GM12878 (cell line): ENCODE measurements at regions not wholly inside any gene's neighbourhood (a gene's known extent, or its start where the extent isn't known, plus 50 kb on each side); places are given as distances from the start of the nearest gene placed in this dataset.

ENCODE experiments used
- ATAC-seq: fragments of 200-7000 bp; cut with Tn5 transposase; 3 replicates; pipeline ENCODE4 v1.9.1; 2020; ENCODE audit warnings: mild to moderate bottlenecking, moderate library complexity
- BruUV-seq: library from RNA; stranded (reverse); fragments of 400-500 nt; replicated peaks from 2 replicates; lab custom pipeline; 2021; lab: Mats Ljungman, UMichigan
- CTCF ChIA-PET: fragments of 300-600 bp; sonication (Branson Sonifier 250); formaldehyde crosslinking; extraction: SDS; loops from one replicate; lab custom pipeline; 2021; ENCODE audit warnings: inconsistent platforms; lab: Yijun Ruan, JAX
- POLR2A ChIA-PET: fragments of 350-600 bp; formaldehyde crosslinking; extraction: SDS; loops from one replicate; lab custom pipeline; 2021; ENCODE audit warnings: inconsistent platforms; lab: Charles Lee
- RAD21 ChIA-PET: fragments of 300-600 bp; sonication (Branson Sonifier 250); formaldehyde crosslinking; loops from one replicate; lab custom pipeline; 2023; ENCODE audit warnings: antibody characterized with exemption; ENCODE audit not compliant: unreplicated experiment; lab: Charles Lee
- SMC1A ChIA-PET: fragments of 300-600 bp; sonication (Branson Sonifier 250); formaldehyde crosslinking; loops from one replicate; lab custom pipeline; 2023; ENCODE audit not compliant: unreplicated experiment, uncharacterized antibody; lab: Charles Lee
- DNase-seq: peaks from one replicate; pipeline ENCODE4 v3.0.0-alpha.2; 2011; ENCODE audit warnings: low read depth, low spot score
- FAIRE-seq: peaks from 3 replicates; lab custom pipeline; 2011; peaks lifted over from hg19 to GRCh38; lab: Jason Lieb, UNC
- H2AFZ ChIP-seq: 2 replicates; pipeline ENCODE4 v1.6.0; 2011; ENCODE audit warnings: low read depth, low read length, control low read depth; ENCODE audit not compliant: control insufficient read depth
- H3K27ac ChIP-seq: 2 replicates; pipeline ENCODE4 v1.5.1; 2011; ENCODE audit warnings: control low read depth; ENCODE audit not compliant: control insufficient read depth, insufficient read depth
- H3K27me3 ChIP-seq, 2 experiments: replicated peaks in 1 of 2; 2 replicates each; pipeline versions ENCODE4 v1.6.0 to v1.6.1; 2011; ENCODE audit warnings: low read length in 1 of 2; ENCODE audit not compliant: control insufficient read depth in 2 of 2, insufficient read depth in 2 of 2
- H3K36me3 ChIP-seq, 2 experiments: 2 replicates each; pipeline ENCODE4 v1.5.1; 2011; ENCODE audit warnings: low read length in 1 of 2; ENCODE audit not compliant: control insufficient read depth in 2 of 2, insufficient read depth in 2 of 2
- H3K4me1 ChIP-seq: 2 replicates; pipeline ENCODE4 v1.6.1; 2011; ENCODE audit warnings: mild to moderate bottlenecking, low read length, moderate library complexity, mixed read lengths; ENCODE audit not compliant: control insufficient read depth, insufficient read depth
- H3K4me2 ChIP-seq: 2 replicates; pipeline ENCODE4 v1.6.0; 2011; ENCODE audit warnings: control low read depth; ENCODE audit not compliant: control insufficient read depth, insufficient read depth
- H3K4me3 ChIP-seq: fragments of 200-600 bp; sonication (generic); 2 replicates; pipeline ENCODE4 v1.5.1; 2016
- H3K79me2 ChIP-seq: 2 replicates; pipeline ENCODE4 v1.6.0; 2011; ENCODE audit warnings: low read length; ENCODE audit not compliant: control insufficient read depth, insufficient read depth
- H3K9ac ChIP-seq: 2 replicates; pipeline ENCODE4 v1.8.0; 2011; ENCODE audit warnings: low read length, control low read depth, mixed read lengths; ENCODE audit not compliant: control insufficient read depth, insufficient read depth
- H3K9me3 ChIP-seq: replicated peaks from 3 replicates; pipeline ENCODE4 v1.5.1; 2011; ENCODE audit warnings: mild to moderate bottlenecking, low read length; ENCODE audit not compliant: control insufficient read depth, insufficient read depth
- H4K20me1 ChIP-seq: 2 replicates; pipeline ENCODE4 v1.6.0; 2011; ENCODE audit not compliant: control insufficient read depth, insufficient read depth
- BACH1 ChIP-seq: fragments of 450-650 bp; IDR thresholded peaks from 2 replicates; pipeline ENCODE4 v1.6.1; 2017; ENCODE audit warnings: mild to moderate bottlenecking, borderline replicate concordance
- BCL11A ChIP-seq: IDR thresholded peaks from 2 replicates; pipeline ENCODE4 v1.6.1; 2011; ENCODE audit warnings: low read depth, low read length
- E4F1 ChIP-seq: fragments of 450-650 bp; IDR thresholded peaks from 2 replicates; pipeline ENCODE4 v1.6.1; 2018; ENCODE audit warnings: borderline replicate concordance, mild to moderate bottlenecking; ENCODE audit not compliant: partially characterized antibody
- EED ChIP-seq: sonication (generic); IDR thresholded peaks from 2 replicates; pipeline ENCODE4 v1.6.1; 2016; ENCODE audit warnings: antibody characterized with exemption, low read depth
- FOXM1 ChIP-seq: IDR thresholded peaks from 2 replicates; pipeline ENCODE4 v1.6.1; 2012; ENCODE audit warnings: low read depth, mild to moderate bottlenecking, inconsistent platforms, low read length, moderate library complexity
- MEF2A ChIP-seq: IDR thresholded peaks from 2 replicates; pipeline ENCODE4 v1.6.1; 2011; ENCODE audit warnings: low read depth, mild to moderate bottlenecking, low read length, moderate library complexity; ENCODE audit not compliant: insufficient read depth
- MTA2 ChIP-seq: fragments of 450-650 bp; IDR thresholded peaks from 2 replicates; pipeline ENCODE4 v1.6.1; 2016; ENCODE audit warnings: low read depth, mild to moderate bottlenecking, moderate library complexity
- MYB ChIP-seq: fragments of 150-350 bp; IDR thresholded peaks from 2 replicates; pipeline ENCODE4 v1.6.1; 2014; ENCODE audit warnings: mild to moderate bottlenecking, low read depth, low read length, borderline replicate concordance
- PML ChIP-seq: IDR thresholded peaks from 2 replicates; pipeline ENCODE4 v1.6.1; 2012; ENCODE audit warnings: low read length, inconsistent platforms
- POU2F2 ChIP-seq: IDR thresholded peaks from 3 replicates; pipeline ENCODE4 v1.6.1; 2011; ENCODE audit warnings: low read depth, mild to moderate bottlenecking, low read length, borderline replicate concordance
- RCOR1 ChIP-seq: conservative IDR thresholded peaks from 2 replicates; pipeline ENCODE4 v1.6.1; 2012; ENCODE audit warnings: low read depth, low read length, improper control_type of control experiment
- SIX5 ChIP-seq: IDR thresholded peaks from 2 replicates; pipeline ENCODE4 v1.6.1; 2011; ENCODE audit warnings: mild to moderate bottlenecking, low read depth, low read length, moderate library complexity; ENCODE audit not compliant: severe bottlenecking
- SUPT20H ChIP-seq: IDR thresholded peaks from 2 replicates; pipeline ENCODE4 v1.6.1; 2011; ENCODE audit warnings: low read depth, mild to moderate bottlenecking, low read length, moderate library complexity, borderline replicate concordance; ENCODE audit not compliant: control insufficient read depth
- SUZ12 ChIP-seq: fragments of 200-600 bp; sonication (generic); IDR thresholded peaks from one replicate; pipeline ENCODE4 v1.6.1; 2018; ENCODE audit warnings: antibody characterized with exemption, mild to moderate bottlenecking; ENCODE audit not compliant: unreplicated experiment
- TBL1XR1 ChIP-seq: IDR thresholded peaks from 2 replicates; pipeline ENCODE4 v1.6.1; 2012; ENCODE audit warnings: low read depth, low read length, improper control_type of control experiment
- TCF3 ChIP-seq: IDR thresholded peaks from 2 replicates; pipeline ENCODE4 v1.6.1; 2012; ENCODE audit warnings: low read depth, mild to moderate bottlenecking, low read length, borderline replicate concordance; ENCODE audit not compliant: insufficient read depth
- ZNF384 ChIP-seq: IDR thresholded peaks from 2 replicates; pipeline ENCODE4 v1.6.1; 2012; ENCODE audit warnings: low read depth, mild to moderate bottlenecking, low read length, improper control_type of control experiment, borderline replicate concordance
- ZSCAN29 ChIP-seq: fragments of 450-650 bp; IDR thresholded peaks from 2 replicates; pipeline ENCODE4 v1.6.1; 2017; ENCODE audit warnings: mild to moderate bottlenecking, moderate library complexity
- ZZZ3 ChIP-seq: IDR thresholded peaks from 2 replicates; pipeline ENCODE4 v1.6.1; 2011; ENCODE audit warnings: low read depth; ENCODE audit not compliant: control insufficient read depth, insufficient read length
- WGBS: methylation state at CpG from one replicate; pipeline ENCODE4 v1.1.6; 2016; ENCODE audit warnings: low lambda C conversion rate; ENCODE audit not compliant: insufficient replicate concordance, insufficient coverage; ENCODE audit errors: missing lambda C conversion rate; 5-methylcytosine and 5-hydroxymethylcytosine counted together
- in situ Hi-C: fragments of 300-500 bp; cut with MboI; formaldehyde crosslinking; loops from 9 replicates; pipeline ENCODE4 v1.14.3; 2018; ENCODE audit warnings: mixed read lengths
- intact Hi-C: fragments of 100-400 bp; cut with micrococcal nuclease; formaldehyde crosslinking; loops from one replicate; pipeline ENCODE4 v1.14.2; 2022; ENCODE audit not compliant: unreplicated experiment

DNA sequence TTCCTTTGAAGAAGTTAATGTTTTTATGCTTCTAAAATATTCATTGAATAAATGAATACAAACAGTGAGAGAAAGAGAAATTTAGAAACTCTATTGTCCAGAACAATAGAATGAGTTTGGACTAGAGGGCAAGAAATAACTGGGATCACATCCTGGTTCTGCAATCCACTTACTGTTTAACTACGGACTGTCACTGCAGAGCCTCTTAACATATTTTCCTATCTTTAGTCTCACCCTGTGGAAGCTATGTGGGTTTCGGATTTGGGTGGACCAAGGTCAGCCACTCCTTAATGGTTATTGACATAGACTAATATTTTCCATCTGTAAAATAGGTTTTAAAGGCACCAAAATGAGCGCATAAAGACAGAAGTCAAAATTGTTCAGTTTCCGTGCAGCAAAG, 116.6 kb downstream of the UBE2U start:
- no peak overlapping the region for H3K27ac ChIP-seq
- ChIA-PET RAD21 (no interaction called here), POLR2A (no interaction called here), SMC1A (no interaction called here), CTCF (no interaction called here)
- TF ChIP-seq MEF2A (no peak), TCF3 (no peak), TBL1XR1 (no peak), SIX5 (no peak), ZZZ3 (no peak), ZNF384 (no peak), RCOR1 (no peak), SUPT20H (no peak), FOXM1 (no peak), ZSCAN29 (no peak), BCL11A (no peak), SUZ12 (no peak), MTA2 (no peak), E4F1 (no peak), MYB (no peak), BACH1 (no peak), POU2F2 (no peak), PML (no peak), EED (no peak)
- no peak overlapping the region for H3K4me3 ChIP-seq
- H3K36me3 ChIP-seq: no peaks in the 10 kb centered on the region
- no peaks in the 10 kb centered on the region for H3K79me2 ChIP-seq
- no peak overlapping the region for H3K9ac ChIP-seq
- in situ Hi-C loops (no loop called here), intact Hi-C loops (no loop called here)
- DNase-seq (no peak), FAIRE-seq (no peak), ATAC-seq (no peak)
- H3K4me2 ChIP-seq: no peak overlapping the region
- H3K27me3 ChIP-seq: no peaks in the 10 kb centered on the region; a peak in 1 of 4 replicates
- 55% methylated on average over 4 of the region's 4 CpGs for WGBS
- H3K9me3 ChIP-seq: no peaks in the 10 kb centered on the region
- no TSS peak for BruUV-seq
- no peaks in the 10 kb centered on the region for H4K20me1 ChIP-seq
- H3K4me1 ChIP-seq: no peaks in the 10 kb centered on the region
- H2AFZ ChIP-seq: no peak overlapping the region
